ENCODE measurements at regions not wholly inside any gene's neighbourhood (a gene's known extent, or its start where the extent isn't known, plus 50 kb on each side); places are given as distances from the start of the nearest gene placed in this dataset.

- Histone ChIP-seq H3K4me2 (peak overlapping the region; percentile 46), H2AFZ (no peak overlapping the region), H3K4me1 (replicated peaks; ENCODE audit: insufficient read depth) (no peaks in the 10 kb centered on the region), H3K4me3 (peak overlapping the region; percentile 14; the same call in 1 of the 2 replicates), H3K27me3 (ENCODE audit: insufficient read depth, low read depth) (peaks cover 27% of the 10 kb centered on the region), H3K9me3 (ENCODE audit: insufficient read depth, low read depth) (no peaks in the 10 kb centered on the region), H3F3A (ENCODE audit: insufficient read depth, low read depth) (no peaks in the 10 kb centered on the region), H3K79me2 (ENCODE audit: low read depth) (no peaks in the 10 kb centered on the region), H3K9me2 (ENCODE audit: insufficient read depth) (no peaks in the 10 kb centered on the region), H4K20me1 (ENCODE audit: insufficient read depth) (no peaks in the 10 kb centered on the region), H3K27ac (no peak overlapping the region), H3K36me3 (ENCODE audit: low read depth) (no peaks in the 10 kb centered on the region)
- no TSS peak for BruUV-seq (replicated peaks)
- TF ChIP-seq EZH2 (IDR thresholded peaks at IDR 0.05; ENCODE audit: low read depth) (no peak), CTCF (conservative IDR thresholded peaks at IDR 0.05) (no peak)
- intact Hi-C loops (cut with micrococcal nuclease; ENCODE audit: unreplicated experiment), result no loop called here
- ChIA-PET POLR2A (ENCODE audit: unreplicated experiment) (no interaction called here), CTCF (no interaction called here)
- DNase-seq, result no peak
Observed at GRCh38 chr6:160853946-160854345, 137.6 kb upstream of the MAP3K4 start.

GRCh38 chr6:160858886-160859285 is 132.7 kb upstream of the MAP3K4 start:
- ChIA-PET CTCF (no interaction called here), POLR2A (ENCODE audit: unreplicated experiment) (no interaction called here)
- Histone ChIP-seq H3K4me3 (no peak overlapping the region), H3K27ac (no peak overlapping the region), H3K9me3 (ENCODE audit: insufficient read depth, low read depth) (no peaks in the 10 kb centered on the region), H3F3A (ENCODE audit: insufficient read depth, low read depth) (no peaks in the 10 kb centered on the region), H4K20me1 (ENCODE audit: insufficient read depth) (no peaks in the 10 kb centered on the region), H2AFZ (no peak overlapping the region), H3K36me3 (ENCODE audit: low read depth) (no peaks in the 10 kb centered on the region), H3K4me2 (no peak overlapping the region), H3K27me3 (ENCODE audit: insufficient read depth, low read depth) (peaks cover 17% of the 10 kb centered on the region; the same call in 1 of the 2 replicates), H3K4me1 (replicated peaks; ENCODE audit: insufficient read depth) (no peaks in the 10 kb centered on the region), H3K79me2 (ENCODE audit: low read depth) (no peaks in the 10 kb centered on the region), H3K9me2 (ENCODE audit: insufficient read depth) (no peaks in the 10 kb centered on the region)
- intact Hi-C loops (cut with micrococcal nuclease; ENCODE audit: unreplicated experiment), result no loop called here
- no peak for TF ChIP-seq EZH2 (IDR thresholded peaks at IDR 0.05; ENCODE audit: low read depth)
- no peak for TF ChIP-seq CTCF (conservative IDR thresholded peaks at IDR 0.05)
- no TSS peak for BruUV-seq (replicated peaks)
- DNase-seq, result no peak

GRCh38 chr6:160859822-160860221 is 131.7 kb upstream of the MAP3K4 start:
- Histone ChIP-seq H3K79me2 (ENCODE audit: low read depth) (no peaks in the 10 kb centered on the region), H3K27ac (no peak overlapping the region), H4K20me1 (ENCODE audit: insufficient read depth) (no peaks in the 10 kb centered on the region), H3K4me2 (no peak overlapping the region), H3K36me3 (ENCODE audit: low read depth) (no peaks in the 10 kb centered on the region), H3F3A (ENCODE audit: insufficient read depth, low read depth) (no peaks in the 10 kb centered on the region), H2AFZ (no peak overlapping the region), H3K4me3 (no peak overlapping the region), H3K27me3 (ENCODE audit: insufficient read depth, low read depth) (peaks cover 26% of the 10 kb centered on the region; the same call in 1 of the 2 replicates), H3K9me3 (ENCODE audit: insufficient read depth, low read depth) (no peaks in the 10 kb centered on the region), H3K9me2 (ENCODE audit: insufficient read depth) (no peaks in the 10 kb centered on the region), H3K4me1 (replicated peaks; ENCODE audit: insufficient read depth) (no peaks in the 10 kb centered on the region)
- intact Hi-C loops (cut with micrococcal nuclease; ENCODE audit: unreplicated experiment), result no loop called here
- BruUV-seq (replicated peaks), result no TSS peak
- no peak for DNase-seq
- CTCF ChIA-PET, result no interaction called here
- POLR2A ChIA-PET (ENCODE audit: unreplicated experiment), result no interaction called here
- TF ChIP-seq EZH2 (IDR thresholded peaks at IDR 0.05; ENCODE audit: low read depth) (no peak), CTCF (conservative IDR thresholded peaks at IDR 0.05) (no peak)

Measured in PC-9 (cell line).